Kidney tubule cell (primary cell): ENCODE measurements at regions not wholly inside any gene's neighbourhood (a gene's known extent, or its start where the extent isn't known, plus 50 kb on each side); places are given as distances from the start of the nearest gene placed in this dataset.
A peak's percentile ranks its signal among the peaks of the same experiment; 100 is the strongest.

ENCODE experiments used
- DNase-seq: peaks from one replicate; pipeline ENCODE4 v3.0.0-alpha.2; 2018; ENCODE audit warnings: low spot score

DNA sequence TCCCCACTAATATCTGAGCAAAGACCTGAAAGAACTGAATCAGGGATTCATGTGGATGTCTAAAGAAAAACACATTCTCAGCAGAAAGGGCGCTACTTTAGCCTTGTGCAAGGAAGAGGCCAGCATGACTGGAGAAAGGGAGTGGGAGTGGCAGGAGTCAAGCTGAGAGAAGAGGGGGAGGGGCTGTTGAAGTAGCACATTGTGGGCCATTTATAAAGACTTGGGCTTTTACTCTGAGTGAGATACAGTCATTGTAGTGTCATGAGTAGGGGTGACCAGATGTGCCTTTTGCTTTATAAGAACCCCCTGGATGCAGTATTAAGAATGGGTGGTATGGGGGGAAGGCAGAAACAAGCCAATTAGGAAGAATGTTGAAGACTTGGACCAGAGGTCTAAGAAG, 452.8 kb downstream of the ENC1 start:
- DNase-seq, result no peak

DNA sequence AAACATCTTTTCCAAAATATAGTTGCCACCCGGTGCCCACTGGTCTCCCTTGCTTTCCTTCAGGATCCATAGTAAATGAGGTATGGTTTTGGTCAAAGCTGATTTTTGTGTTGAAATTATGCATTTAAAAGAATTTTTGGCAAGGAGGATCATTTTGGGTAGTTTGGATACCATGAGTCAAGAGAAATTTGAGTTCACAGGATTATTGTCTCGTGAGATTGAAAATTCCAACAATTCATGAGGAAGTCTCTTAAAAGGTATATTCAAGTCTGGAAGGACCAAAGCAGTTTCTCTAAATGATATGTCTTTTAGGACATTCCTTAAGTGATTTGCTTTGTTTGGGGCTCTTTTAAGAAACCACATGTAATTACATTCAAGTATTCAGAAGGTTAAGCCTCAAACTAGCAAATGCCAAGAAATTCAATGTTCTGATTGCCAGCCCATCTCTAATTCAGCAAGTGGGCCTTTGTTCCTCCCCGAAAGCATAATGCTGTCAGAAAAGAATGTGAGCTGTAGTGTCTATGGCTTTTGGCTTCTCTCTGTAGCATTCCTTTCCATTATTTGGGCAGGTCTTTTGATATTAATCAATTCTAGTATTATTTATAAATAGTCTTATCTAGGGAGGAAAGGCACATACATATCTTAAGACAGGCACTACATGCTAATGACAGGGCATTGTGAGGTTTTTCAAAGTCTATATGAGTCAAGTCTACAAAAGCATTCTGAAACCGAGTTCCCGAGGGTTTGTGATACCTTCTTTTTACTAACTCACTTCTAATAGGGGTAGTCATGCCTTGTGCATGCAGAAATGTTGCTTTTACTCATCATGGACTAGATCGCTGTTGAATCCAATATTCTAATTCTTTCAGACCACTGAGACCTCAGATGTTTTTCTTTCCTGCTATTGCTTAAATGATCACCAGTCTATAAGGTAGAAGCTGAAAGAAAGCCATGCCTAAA, 453.9 kb downstream of the ENC1 start:
- no peak for DNase-seq

DNA sequence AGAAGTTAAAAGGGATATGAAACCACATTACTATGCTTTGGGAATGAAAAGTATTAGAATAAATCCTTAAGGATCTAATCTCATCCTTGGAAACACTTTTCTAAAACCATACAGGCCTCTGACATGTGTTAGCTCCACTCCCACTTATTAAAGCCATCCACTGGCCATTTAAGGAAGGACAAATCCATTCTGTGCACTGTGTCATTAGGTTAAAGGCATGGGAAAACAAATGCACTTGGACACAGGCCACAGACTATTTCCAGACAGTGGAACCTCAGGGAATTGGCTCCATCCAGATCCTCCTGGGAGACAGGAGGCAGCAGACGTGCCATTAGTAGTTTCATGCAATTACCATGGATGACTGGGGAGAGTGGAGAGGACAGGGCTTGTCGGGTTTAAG, 454.9 kb downstream of the ENC1 start:
- DNase-seq, result no peak

DNA sequence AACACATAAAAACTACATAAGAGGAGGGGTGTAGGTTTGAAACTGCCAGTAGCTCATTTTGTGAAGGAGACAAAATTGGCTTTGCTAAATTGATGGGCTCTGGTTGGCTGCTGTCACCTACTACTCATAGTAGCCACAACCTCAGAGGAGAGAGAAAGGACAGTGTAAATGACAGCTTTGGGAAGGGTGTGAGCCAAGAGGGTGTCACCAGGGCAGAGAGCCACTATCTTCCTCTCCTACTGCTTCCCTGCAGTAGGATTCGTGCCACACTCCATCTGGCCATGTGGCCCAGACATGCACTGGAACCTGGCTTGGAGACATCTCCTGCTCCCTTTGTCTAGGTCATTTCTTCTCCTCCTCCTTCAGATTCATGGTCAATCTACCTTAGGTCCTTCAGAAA, 455.9 kb downstream of the ENC1 start:
- no peak for DNase-seq

DNA sequence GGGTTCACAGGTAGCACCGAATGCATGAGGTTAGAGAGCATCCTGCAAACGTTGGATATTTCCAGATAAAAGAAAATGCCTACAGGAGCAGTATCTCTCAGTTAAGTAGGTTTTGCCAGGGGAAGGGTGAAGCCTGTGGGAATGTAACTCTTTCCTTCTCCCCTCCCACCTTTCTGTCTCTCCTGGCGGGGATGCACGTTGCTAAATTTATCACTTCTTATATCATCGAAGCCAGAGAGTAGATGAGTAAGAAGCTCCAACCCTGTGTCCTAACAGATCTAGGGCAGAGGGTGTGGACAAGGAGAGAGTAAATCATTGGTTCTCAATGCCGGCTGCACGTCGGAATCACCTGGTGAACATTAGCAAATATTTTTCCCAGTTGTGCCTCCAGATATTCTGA, 457.5 kb downstream of the ENC1 start:
- peak; percentile 28 for DNase-seq

DNA sequence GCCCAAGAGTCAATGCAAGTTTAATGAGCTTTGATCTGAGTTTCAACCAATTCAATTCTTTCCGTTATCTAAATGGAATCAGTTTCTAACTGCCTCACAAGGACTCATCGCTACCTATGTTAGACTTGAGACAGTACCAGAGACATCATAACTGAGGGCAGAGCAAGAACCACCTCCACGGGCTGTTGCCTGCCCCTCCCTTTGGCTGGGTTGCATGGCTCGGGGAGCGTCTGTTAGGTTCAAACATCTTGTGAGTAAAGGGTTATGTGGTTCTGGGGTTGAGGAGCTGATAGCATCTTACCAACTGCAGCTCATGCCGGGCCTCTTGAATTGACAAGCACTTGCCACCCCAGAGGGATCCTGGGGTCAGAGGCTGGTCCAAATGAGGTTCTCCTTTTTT, 457.9 kb downstream of the ENC1 start:
- DNase-seq, result no peak

DNA sequence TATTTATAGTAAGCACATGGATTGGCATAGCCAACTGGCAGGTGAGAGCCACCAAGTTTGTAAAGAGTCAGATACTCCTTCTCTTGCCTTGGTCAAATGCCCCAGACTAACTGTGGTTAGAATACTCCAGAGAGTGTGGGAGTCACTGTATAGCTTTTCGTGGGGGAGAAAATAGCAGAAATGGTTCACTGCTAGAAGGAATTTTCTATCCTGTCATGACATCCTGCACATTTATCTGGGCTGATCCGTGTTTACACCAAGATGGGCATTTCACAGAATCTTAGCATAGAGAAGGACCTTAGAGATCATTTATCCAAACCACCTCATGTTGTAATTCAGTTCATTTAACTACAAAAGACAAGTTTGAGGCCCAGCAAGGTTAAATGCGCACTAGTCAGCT, 460.8 kb downstream of the ENC1 start:
- no peak for DNase-seq

- DNase-seq, result peak; percentile 84
Measured at GRCh38 chr5:74179179-74179578, 461.3 kb downstream of the ENC1 start.

DNA sequence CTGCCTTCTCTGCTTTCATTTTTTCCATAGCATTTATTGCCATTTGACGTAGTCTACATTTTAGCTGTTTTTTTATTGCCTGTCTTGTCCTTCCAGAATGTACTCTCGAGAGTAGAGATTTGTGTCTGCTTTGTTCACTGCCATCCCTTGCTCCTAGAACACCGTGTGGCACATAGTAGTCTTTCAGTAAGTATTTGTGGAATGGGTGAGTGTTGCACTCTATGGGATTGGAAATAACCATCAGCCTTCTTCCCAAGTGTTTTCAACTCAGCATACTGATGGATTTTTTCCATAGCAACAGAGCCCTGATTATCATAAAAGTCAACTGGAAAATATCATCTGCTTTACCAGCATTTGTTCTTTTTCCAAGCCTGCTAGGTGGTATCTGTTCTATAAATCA, 462.6 kb downstream of the ENC1 start:
- DNase-seq, result no peak

DNA sequence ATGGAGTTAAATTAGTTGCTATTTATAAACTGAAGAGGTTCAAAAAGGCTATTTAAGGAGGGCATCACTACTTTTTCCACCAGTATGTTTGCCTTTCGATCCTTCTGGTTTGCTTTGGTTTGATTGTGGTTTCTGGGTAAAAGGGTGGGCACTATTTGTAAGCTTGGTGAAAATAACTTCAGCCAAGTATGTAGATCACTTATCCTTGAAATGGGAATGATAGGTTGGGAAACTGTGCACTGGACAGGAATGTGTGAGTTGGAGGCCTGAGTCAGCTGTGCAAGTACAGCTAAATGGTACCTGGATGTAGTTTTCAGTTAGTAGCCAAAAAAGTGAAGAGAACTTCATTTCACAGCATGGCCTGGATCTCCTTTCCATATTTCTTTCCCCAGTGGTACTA, 466.2 kb downstream of the ENC1 start:
- DNase-seq, result peak; percentile 22

- DNase-seq, result no peak
Measured at GRCh38 chr5:74173665-74174064, 466.9 kb downstream of the ENC1 start.

DNA sequence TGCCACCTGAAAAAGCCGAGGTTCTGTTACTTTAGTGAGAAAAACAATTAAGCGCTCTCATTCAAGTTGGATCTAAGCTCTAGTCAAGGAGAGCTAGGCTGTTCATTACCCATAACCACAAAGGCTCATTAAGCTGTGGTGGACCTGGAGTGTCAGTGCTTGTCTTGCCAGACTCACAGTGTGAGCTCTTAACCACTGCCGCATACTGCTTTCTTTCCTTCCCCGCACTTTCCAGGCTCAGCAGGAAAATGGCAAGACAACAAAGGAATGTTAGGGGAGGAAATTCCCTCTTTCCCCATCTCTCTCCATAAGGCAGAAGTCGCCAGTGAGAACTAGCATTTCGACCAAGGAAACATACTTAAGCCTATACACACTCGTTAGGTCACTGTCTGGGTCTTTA, 467.3 kb downstream of the ENC1 start:
- no peak for DNase-seq

GRCh38 chr5:74169701-74170100, 470.8 kb downstream of the ENC1 start:
- no peak for DNase-seq

DNA sequence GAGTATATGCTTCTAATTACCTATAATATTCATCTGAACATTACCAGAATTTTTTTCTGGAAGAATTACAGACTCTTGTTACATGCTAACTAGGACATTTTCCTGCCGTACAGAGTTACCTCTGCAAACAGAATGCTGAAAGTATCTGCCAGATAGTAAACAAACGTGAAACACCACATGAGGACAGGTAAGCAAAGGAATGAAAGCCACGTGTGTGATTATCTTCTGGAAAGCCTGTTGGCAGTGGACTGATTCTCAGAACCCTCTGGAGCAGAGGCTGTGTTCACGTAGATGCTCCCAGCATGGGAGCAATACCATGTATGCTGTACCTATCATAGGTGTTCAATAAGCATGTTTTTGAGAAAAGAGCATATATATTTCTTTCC, 472.6 kb downstream of the ENC1 start:
- DNase-seq, result no peak

- peak; percentile 50 for DNase-seq
Measured at GRCh38 chr5:74167206-74167929, 473.2 kb downstream of the ENC1 start.

GRCh38 chr5:74166064-74166463, 474.5 kb downstream of the ENC1 start:
- DNase-seq, result no peak

GRCh38 chr5:74164725-74165235, 475.7 kb downstream of the ENC1 start:
- no peak for DNase-seq

DNA sequence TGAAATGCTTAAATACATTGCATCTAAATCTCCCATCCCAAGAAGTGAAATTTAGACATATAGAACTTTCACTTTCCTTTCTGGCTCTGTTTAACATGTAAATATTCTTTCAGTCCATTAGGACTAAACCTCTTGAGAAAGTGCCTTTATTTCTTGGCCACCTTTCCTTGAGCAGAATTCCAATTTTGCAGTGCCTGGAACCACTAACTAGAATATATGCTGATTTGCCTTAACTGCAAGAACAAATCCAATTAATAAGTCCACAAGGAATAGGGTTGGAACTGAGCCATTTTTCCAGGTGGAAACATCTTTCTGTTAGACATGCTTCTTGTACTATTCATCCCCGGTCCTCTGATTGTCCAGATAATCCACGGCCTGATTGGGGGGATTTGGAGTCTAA, 478.0 kb downstream of the ENC1 start:
- DNase-seq, result no peak

DNA sequence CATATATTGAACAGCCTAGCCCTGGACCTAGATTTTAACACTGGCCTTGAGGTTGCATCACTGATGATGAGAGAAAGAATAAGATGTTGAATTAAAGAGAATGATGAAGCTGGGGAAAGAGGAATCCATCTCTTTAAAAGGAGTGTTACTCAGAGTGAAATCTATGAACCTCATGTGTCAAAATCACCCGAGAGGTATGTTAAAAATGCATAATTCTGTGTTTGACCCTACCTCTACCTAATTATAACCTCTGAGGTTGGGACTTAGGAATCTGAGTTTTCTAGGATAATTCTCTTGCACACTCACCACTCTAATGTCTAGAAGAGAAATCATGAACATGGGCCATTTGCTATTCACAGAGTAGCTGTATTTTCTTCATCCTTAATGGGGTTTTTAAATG, 479.4 kb downstream of the ENC1 start:
- DNase-seq, result no peak

DNA sequence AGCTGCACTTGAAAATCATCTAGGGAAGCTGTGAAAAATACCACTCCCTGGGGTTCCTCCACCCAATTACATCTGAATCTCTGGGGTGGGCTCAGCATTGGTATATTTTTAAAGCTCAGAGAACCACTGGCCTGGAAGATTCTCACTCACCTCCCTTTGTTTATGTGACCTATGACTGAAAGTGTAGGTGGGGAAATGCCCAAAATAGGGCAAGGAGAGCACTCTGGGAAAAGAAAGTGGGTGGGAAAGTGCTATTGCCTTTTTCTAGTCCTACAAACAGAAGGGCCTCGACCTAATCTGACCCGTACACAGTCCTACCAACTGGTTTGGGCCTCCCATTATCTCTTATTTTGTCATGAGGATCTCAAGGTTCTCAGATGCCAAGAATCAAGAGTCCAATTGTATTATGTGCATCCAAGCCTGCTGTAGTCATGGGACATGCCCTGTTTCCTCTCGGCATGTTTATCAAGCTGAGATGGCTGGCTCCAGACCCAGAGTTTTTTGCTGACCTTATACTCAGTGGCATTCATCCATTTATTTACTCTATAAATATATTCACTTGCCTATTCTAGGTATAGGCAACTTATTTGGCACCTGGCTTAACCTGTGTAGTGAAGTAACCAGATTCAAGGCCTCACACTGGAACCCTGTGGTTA, 483.7 kb downstream of the ENC1 start:
- DNase-seq, result no peak

- no peak for DNase-seq
Measured at GRCh38 chr5:74155501-74155900, 485.0 kb downstream of the ENC1 start.

- DNase-seq, result no peak
Measured at GRCh38 chr5:74154526-74154925, 486.0 kb downstream of the ENC1 start.
